GM04504 (cell line): ENCODE measurements at regions not wholly inside any gene's neighbourhood (a gene's known extent, or its start where the extent isn't known, plus 50 kb on each side); places are given as distances from the start of the nearest gene placed in this dataset.
"Not testable (repeated sequence)": the region's sequence is repeated elsewhere in the genome, so short reads cannot be mapped to it uniquely, and the experiment has no call there.

ENCODE experiments used
- DNase-seq: peaks from one replicate; pipeline ENCODE4 v3.0.0-alpha.2; 2012; ENCODE audit warnings: low read depth

- no peak for DNase-seq
Measured at GRCh38 chr2:49677227-49677626, 522.9 kb upstream of the FSHR start.

GRCh38 chr2:49664827-49665226 lies 510.5 kb upstream of the FSHR start:
- no peak for DNase-seq

GRCh38 chr2:49661809-49662208 lies 507.5 kb upstream of the FSHR start:
- DNase-seq, result no peak

- no peak for DNase-seq
Measured at GRCh38 chr2:49656853-49657252, 502.5 kb upstream of the FSHR start.

GRCh38 chr2:49643149-49643548 lies 488.8 kb upstream of the FSHR start:
- DNase-seq, result no peak

- DNase-seq, result no peak
Measured at GRCh38 chr2:49640630-49641029, 486.3 kb upstream of the FSHR start.

- DNase-seq, result no peak
Measured at GRCh38 chr2:49621016-49621415, 466.7 kb upstream of the FSHR start.

- DNase-seq, result no peak
Measured at GRCh38 chr2:49619804-49620203, 465.5 kb upstream of the FSHR start.

GRCh38 chr2:49618491-49618890 lies 464.2 kb upstream of the FSHR start:
- DNase-seq, result no peak

- no peak for DNase-seq
Measured at GRCh38 chr2:49616800-49617199, 462.5 kb upstream of the FSHR start.

GRCh38 chr2:49611796-49612195 lies 457.5 kb upstream of the FSHR start:
- not testable (repeated sequence) for DNase-seq

- DNase-seq, result no peak
Measured at GRCh38 chr2:49600524-49600923, 446.2 kb upstream of the FSHR start.

GRCh38 chr2:49598231-49598630 lies 443.9 kb upstream of the FSHR start:
- DNase-seq, result no peak

GRCh38 chr2:49585921-49586320 lies 431.6 kb upstream of the FSHR start:
- DNase-seq, result no peak

GRCh38 chr2:49582946-49583345 lies 428.6 kb upstream of the FSHR start:
- no peak for DNase-seq

- no peak for DNase-seq
Measured at GRCh38 chr2:49577041-49577440, 422.7 kb upstream of the FSHR start.

- DNase-seq, result no peak
Measured at GRCh38 chr2:49569176-49569575, 414.9 kb upstream of the FSHR start.

- DNase-seq, result no peak
Measured at GRCh38 chr2:49567811-49568600, 413.7 kb upstream of the FSHR start.

- no peak for DNase-seq
Measured at GRCh38 chr2:49567021-49567420, 412.7 kb upstream of the FSHR start.

- no peak for DNase-seq
Measured at GRCh38 chr2:49553658-49554057, 399.3 kb upstream of the FSHR start.

- DNase-seq, result no peak
Measured at GRCh38 chr2:49532702-49533101, 378.4 kb upstream of the FSHR start.

GRCh38 chr2:49515996-49516782 lies 361.9 kb upstream of the FSHR start:
- DNase-seq, result no peak

GRCh38 chr2:49514201-49514600 lies 359.9 kb upstream of the FSHR start:
- no peak for DNase-seq

GRCh38 chr2:49490710-49491109 lies 336.4 kb upstream of the FSHR start:
- no peak for DNase-seq
